OCI-LY1 (cell line): ENCODE measurements at regions not wholly inside any gene's neighbourhood (a gene's known extent, or its start where the extent isn't known, plus 50 kb on each side); places are given as distances from the start of the nearest gene placed in this dataset.

Experiments used
- H2AFZ ChIP-seq: fragments of 200-600 bp; sonication (generic), shearing (Covaris generic); 2 replicates; pipeline ENCODE4 v1.6.0; 2014; ENCODE audit warnings: antibody characterized with exemption, mild to moderate bottlenecking, low read length
- H3F3A ChIP-seq: fragments of 200-600 bp; sonication (generic), shearing (Covaris generic); 2 replicates; pipeline ENCODE4 v1.6.0; 2014; ENCODE audit warnings: mild to moderate bottlenecking, antibody characterized with exemption, low read length, moderate library complexity; ENCODE audit not compliant: insufficient read depth
- H3K27ac ChIP-seq: fragments of 200-600 bp; sonication (generic); 2 replicates; pipeline ENCODE4 v1.5.1; 2014; ENCODE audit warnings: low read length, mixed run types, mild to moderate bottlenecking, low read depth; ENCODE audit not compliant: poor library complexity, severe bottlenecking
- H3K27me3 ChIP-seq: fragments of 200-600 bp; sonication (generic); 2 replicates; pipeline ENCODE4 v1.6.0; 2014; ENCODE audit warnings: antibody characterized with exemption, mild to moderate bottlenecking, low read length, moderate library complexity; ENCODE audit not compliant: insufficient read depth
- H3K36me3 ChIP-seq: fragments of 200-600 bp; sonication (generic); 2 replicates; pipeline ENCODE4 v1.6.1; 2014; ENCODE audit warnings: mild to moderate bottlenecking, antibody characterized with exemption, low read length, moderate library complexity, mixed read lengths; ENCODE audit not compliant: insufficient read depth
- H3K4me1 ChIP-seq: fragments of 200-600 bp; sonication (generic); 2 replicates; pipeline ENCODE4 v1.5.1; 2014; ENCODE audit warnings: mild to moderate bottlenecking, low read length, moderate library complexity; ENCODE audit not compliant: insufficient read depth, severe bottlenecking
- H3K4me2 ChIP-seq: fragments of 200-600 bp; sonication (generic), shearing (Covaris generic); 2 replicates; pipeline ENCODE4 v1.6.1; 2014; ENCODE audit warnings: low read length
- H3K4me3 ChIP-seq: fragments of 200-600 bp; sonication (generic); 2 replicates; pipeline ENCODE4 v1.5.1; 2014; ENCODE audit warnings: low read length, low read depth, mild to moderate bottlenecking, mixed read lengths; ENCODE audit not compliant: poor library complexity, severe bottlenecking
- H3K79me2 ChIP-seq: fragments of 200-600 bp; shearing (Covaris generic); 2 replicates; pipeline ENCODE4 v1.6.1; 2016; ENCODE audit warnings: mixed run types, low read length, mixed read lengths; ENCODE audit not compliant: insufficient read depth
- H3K9ac ChIP-seq: fragments of 200-600 bp; sonication (generic), shearing (Covaris generic); 2 replicates; pipeline ENCODE4 v1.6.1; 2014; ENCODE audit warnings: mild to moderate bottlenecking, low read length, mixed read lengths
- H3K9me2 ChIP-seq: fragments of 200-600 bp; sonication (generic), shearing (Covaris generic); 2 replicates; pipeline ENCODE4 v1.6.1; 2014; ENCODE audit warnings: low read depth, mild to moderate bottlenecking, low read length, mixed read lengths
- H3K9me3 ChIP-seq: fragments of 200-600 bp; shearing (Covaris generic); 2 replicates; pipeline ENCODE4 v1.6.1; 2014; ENCODE audit warnings: low read length, mixed read lengths
- H4K20me1 ChIP-seq: fragments of 200-600 bp; sonication (generic), shearing (Covaris generic); 2 replicates; pipeline ENCODE4 v1.6.0; 2016; ENCODE audit warnings: mild to moderate bottlenecking, low read length; ENCODE audit not compliant: insufficient read depth
- CTCF ChIP-seq: fragments of 200-600 bp; sonication (generic), shearing (Covaris generic); IDR thresholded peaks from 2 replicates; pipeline ENCODE4 v1.5.1; 2017; ENCODE audit warnings: mild to moderate bottlenecking, antibody characterized with exemption, low read length, moderate library complexity, mixed read lengths
- EZH2 ChIP-seq: fragments of 200-600 bp; sonication (generic), shearing (Covaris generic); IDR thresholded peaks from 2 replicates; pipeline ENCODE4 v1.8.0; 2017; ENCODE audit warnings: borderline replicate concordance, mixed run types, mild to moderate bottlenecking, antibody characterized with exemption, low read length, moderate library complexity, mixed read lengths

- no peak overlapping the region for H3K4me3 ChIP-seq
- H3K9me2 ChIP-seq, result no peaks in the 10 kb centered on the region
- no peaks in the 10 kb centered on the region for H3F3A ChIP-seq
- no peak overlapping the region for H3K9ac ChIP-seq
- TF ChIP-seq EZH2, result no peak
- no peak for TF ChIP-seq CTCF
- no peaks in the 10 kb centered on the region for H3K4me1 ChIP-seq
- H3K9me3 ChIP-seq, result no peaks in the 10 kb centered on the region
- no peaks in the 10 kb centered on the region for H4K20me1 ChIP-seq
- H3K79me2 ChIP-seq, result no peaks in the 10 kb centered on the region
- no peak overlapping the region for H3K27ac ChIP-seq
- no peak overlapping the region for H3K4me2 ChIP-seq
- H3K36me3 ChIP-seq, result no peaks in the 10 kb centered on the region
- no peaks in the 10 kb centered on the region for H3K27me3 ChIP-seq
- no peak overlapping the region for H2AFZ ChIP-seq
Measured at GRCh38 chr4:89570931-89571330, 263.3 kb upstream of the GPRIN3 start.

- no peaks in the 10 kb centered on the region for H3K9me2 ChIP-seq
- TF ChIP-seq CTCF, result no peak
- no peak for TF ChIP-seq EZH2
- H3K27ac ChIP-seq, result no peak overlapping the region
- H3F3A ChIP-seq, result no peaks in the 10 kb centered on the region
- H3K4me1 ChIP-seq, result no peaks in the 10 kb centered on the region
- no peak overlapping the region for H3K9ac ChIP-seq
- no peaks in the 10 kb centered on the region for H3K79me2 ChIP-seq
- no peak overlapping the region for H3K4me3 ChIP-seq
- H2AFZ ChIP-seq, result no peak overlapping the region
- no peaks in the 10 kb centered on the region for H4K20me1 ChIP-seq
- no peak overlapping the region for H3K4me2 ChIP-seq
- H3K9me3 ChIP-seq, result no peaks in the 10 kb centered on the region
- no peaks in the 10 kb centered on the region for H3K36me3 ChIP-seq
- no peaks in the 10 kb centered on the region for H3K27me3 ChIP-seq
Measured at GRCh38 chr4:89567936-89568335, 260.3 kb upstream of the GPRIN3 start.

- no peak overlapping the region for H3K9ac ChIP-seq
- TF ChIP-seq EZH2 (no peak), CTCF (no peak)
- no peaks in the 10 kb centered on the region for H3K9me2 ChIP-seq
- no peaks in the 10 kb centered on the region for H3K9me3 ChIP-seq
- H3K4me1 ChIP-seq, result no peaks in the 10 kb centered on the region
- no peak overlapping the region for H2AFZ ChIP-seq
- no peaks in the 10 kb centered on the region for H3K79me2 ChIP-seq
- H4K20me1 ChIP-seq, result no peaks in the 10 kb centered on the region
- H3K4me3 ChIP-seq, result no peak overlapping the region
- H3K27ac ChIP-seq, result no peak overlapping the region
- no peaks in the 10 kb centered on the region for H3K36me3 ChIP-seq
- H3K4me2 ChIP-seq, result no peak overlapping the region
- no peaks in the 10 kb centered on the region for H3F3A ChIP-seq
- H3K27me3 ChIP-seq, result no peaks in the 10 kb centered on the region
Measured at GRCh38 chr4:89563431-89563830, 255.8 kb upstream of the GPRIN3 start.
